OCI-LY7 (cell line): ENCODE measurements at regions not wholly inside any gene's neighbourhood (a gene's known extent, or its start where the extent isn't known, plus 50 kb on each side); places are given as distances from the start of the nearest gene placed in this dataset.

Experiments
- BruUV-seq: library from RNA; stranded (reverse); fragments of 400-500 nt; replicated peaks from 2 replicates; lab custom pipeline; 2021; lab: Mats Ljungman, UMichigan
- CTCF ChIA-PET: fragments of 300-600 bp; sonication (Branson Sonifier 250); formaldehyde crosslinking; loops from one replicate; lab custom pipeline; 2022; ENCODE audit warnings: antibody characterized with exemption; ENCODE audit not compliant: unreplicated experiment; lab: Charles Lee
- POLR2A ChIA-PET: fragments of 300-600 bp; sonication (Branson Sonifier 250); formaldehyde crosslinking; loops from one replicate; lab custom pipeline; 2022; ENCODE audit warnings: antibody characterized with exemption; lab: Charles Lee
- DNase-seq: peaks from one replicate; pipeline ENCODE4 v3.0.0-alpha.2; 2015; ENCODE audit warnings: low spot score
- H2AFZ ChIP-seq: fragments of 200-600 bp; sonication (generic), shearing (Covaris generic); 2 replicates; pipeline ENCODE4 v1.6.1; 2014; ENCODE audit warnings: mild to moderate bottlenecking, antibody characterized with exemption, low read length, moderate library complexity
- H3K27ac ChIP-seq: fragments of 200-600 bp; sonication (generic); 2 replicates; pipeline ENCODE4 v1.5.1; 2014; ENCODE audit warnings: mixed run types, low read depth, mild to moderate bottlenecking, moderate library complexity, low read length, inconsistent platforms; ENCODE audit not compliant: poor library complexity, severe bottlenecking
- H3K36me3 ChIP-seq: fragments of 200-600 bp; sonication (generic); 2 replicates; pipeline ENCODE4 v1.6.1; 2014; ENCODE audit warnings: mild to moderate bottlenecking, antibody characterized with exemption, low read length, moderate library complexity, mixed read lengths; ENCODE audit not compliant: insufficient read depth
- H3K4me1 ChIP-seq: fragments of 200-600 bp; sonication (generic); 2 replicates; pipeline ENCODE4 v1.5.1; 2014; ENCODE audit warnings: mild to moderate bottlenecking, low read length; ENCODE audit not compliant: insufficient read depth, poor library complexity, severe bottlenecking
- H3K4me2 ChIP-seq: fragments of 200-600 bp; sonication (generic); 2 replicates; pipeline ENCODE4 v1.6.1; 2014; ENCODE audit warnings: mild to moderate bottlenecking, low read length
- H3K4me3 ChIP-seq: fragments of 200-600 bp; sonication (generic); 2 replicates; pipeline ENCODE4 v1.5.1; 2014; ENCODE audit warnings: mild to moderate bottlenecking, low read depth, low read length; ENCODE audit not compliant: poor library complexity, severe bottlenecking
- H3K79me2 ChIP-seq: fragments of 200-600 bp; sonication (generic); 2 replicates; pipeline ENCODE4 v1.6.1; 2016; ENCODE audit warnings: low read depth, mild to moderate bottlenecking, low read length, moderate library complexity, mixed read lengths; ENCODE audit not compliant: insufficient read depth
- H3K9me2 ChIP-seq: fragments of 200-600 bp; sonication (generic); 2 replicates; pipeline ENCODE4 v1.6.1; 2016; ENCODE audit warnings: mild to moderate bottlenecking, low read length, mixed read lengths; ENCODE audit not compliant: insufficient read depth
- H3K9me3 ChIP-seq: fragments of 200-600 bp; sonication (generic); 2 replicates; pipeline ENCODE4 v1.6.1; 2014; ENCODE audit warnings: mild to moderate bottlenecking, mixed run types, low read length, mixed read lengths
- H4K20me1 ChIP-seq: fragments of 200-600 bp; sonication (generic); 2 replicates; pipeline ENCODE4 v1.6.1; 2014; ENCODE audit warnings: mild to moderate bottlenecking, antibody characterized with exemption, low read length, moderate library complexity, mixed read lengths; ENCODE audit not compliant: insufficient read depth
- EZH2phosphoT487 ChIP-seq: fragments of 200-600 bp; sonication (generic); IDR thresholded peaks from 2 replicates; pipeline ENCODE4 v1.6.1; 2018; ENCODE audit warnings: low read depth, borderline replicate concordance, mild to moderate bottlenecking, mixed run types, antibody characterized with exemption, low read length, moderate library complexity, mixed read lengths
- intact Hi-C: fragments of 100-400 bp; cut with micrococcal nuclease; formaldehyde crosslinking; loops from one replicate; pipeline ENCODE4 v1.10.0; 2022; ENCODE audit not compliant: unreplicated experiment
- TF ChIP-seq, protein P1 (sequence below): fragments of 200-600 bp; sonication (generic); conservative IDR thresholded peaks from 2 replicates; pipeline ENCODE4 v1.5.1; 2014; ENCODE audit warnings: mild to moderate bottlenecking, antibody characterized with exemption, low read length, moderate library complexity, mixed read lengths

- Histone ChIP-seq H3K4me3 (no peak overlapping the region), H3K4me1 (no peaks in the 10 kb centered on the region), H3K36me3 (no peaks in the 10 kb centered on the region), H3K9me2 (no peaks in the 10 kb centered on the region), H3K27ac (no peak overlapping the region), H3K4me2 (no peak overlapping the region), H3K9me3 (no peaks in the 10 kb centered on the region), H4K20me1 (no peaks in the 10 kb centered on the region), H3K79me2 (no peaks in the 10 kb centered on the region), H2AFZ (no peak overlapping the region)
- TF ChIP-seq, protein P1, sequence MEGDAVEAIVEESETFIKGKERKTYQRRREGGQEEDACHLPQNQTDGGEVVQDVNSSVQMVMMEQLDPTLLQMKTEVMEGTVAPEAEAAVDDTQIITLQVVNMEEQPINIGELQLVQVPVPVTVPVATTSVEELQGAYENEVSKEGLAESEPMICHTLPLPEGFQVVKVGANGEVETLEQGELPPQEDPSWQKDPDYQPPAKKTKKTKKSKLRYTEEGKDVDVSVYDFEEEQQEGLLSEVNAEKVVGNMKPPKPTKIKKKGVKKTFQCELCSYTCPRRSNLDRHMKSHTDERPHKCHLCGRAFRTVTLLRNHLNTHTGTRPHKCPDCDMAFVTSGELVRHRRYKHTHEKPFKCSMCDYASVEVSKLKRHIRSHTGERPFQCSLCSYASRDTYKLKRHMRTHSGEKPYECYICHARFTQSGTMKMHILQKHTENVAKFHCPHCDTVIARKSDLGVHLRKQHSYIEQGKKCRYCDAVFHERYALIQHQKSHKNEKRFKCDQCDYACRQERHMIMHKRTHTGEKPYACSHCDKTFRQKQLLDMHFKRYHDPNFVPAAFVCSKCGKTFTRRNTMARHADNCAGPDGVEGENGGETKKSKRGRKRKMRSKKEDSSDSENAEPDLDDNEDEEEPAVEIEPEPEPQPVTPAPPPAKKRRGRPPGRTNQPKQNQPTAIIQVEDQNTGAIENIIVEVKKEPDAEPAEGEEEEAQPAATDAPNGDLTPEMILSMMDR = no peak
- TF ChIP-seq EZH2phosphoT487 = no peak
- no TSS peak for BruUV-seq
- POLR2A ChIA-PET = no interaction called here
- CTCF ChIA-PET = no interaction called here
- no peak for DNase-seq
- intact Hi-C loops = no loop called here
Observed at GRCh38 chr1:30185809-30186208, 537.6 kb downstream of the MATN1 start.

DNA sequence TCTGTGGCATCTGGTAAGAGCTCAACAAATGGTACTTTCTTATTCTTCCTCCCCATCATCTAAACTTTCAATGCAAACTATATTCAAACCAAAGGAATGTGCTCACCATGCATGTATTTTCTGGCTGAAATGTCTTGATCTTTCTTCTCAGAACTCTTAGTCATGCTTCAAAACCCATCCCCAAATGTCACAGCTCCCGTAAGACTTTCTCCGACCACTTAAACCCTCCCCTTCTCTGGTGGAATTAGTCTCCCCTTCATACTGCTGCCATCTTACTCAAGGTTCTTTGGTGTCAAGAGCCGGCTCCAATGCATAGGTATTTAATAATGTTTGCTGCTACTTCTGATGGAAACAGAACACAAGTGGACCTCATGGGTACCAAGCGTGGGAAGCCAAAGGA, 538.1 kb downstream of the MATN1 start:
- no peak overlapping the region for H2AFZ ChIP-seq

DNA sequence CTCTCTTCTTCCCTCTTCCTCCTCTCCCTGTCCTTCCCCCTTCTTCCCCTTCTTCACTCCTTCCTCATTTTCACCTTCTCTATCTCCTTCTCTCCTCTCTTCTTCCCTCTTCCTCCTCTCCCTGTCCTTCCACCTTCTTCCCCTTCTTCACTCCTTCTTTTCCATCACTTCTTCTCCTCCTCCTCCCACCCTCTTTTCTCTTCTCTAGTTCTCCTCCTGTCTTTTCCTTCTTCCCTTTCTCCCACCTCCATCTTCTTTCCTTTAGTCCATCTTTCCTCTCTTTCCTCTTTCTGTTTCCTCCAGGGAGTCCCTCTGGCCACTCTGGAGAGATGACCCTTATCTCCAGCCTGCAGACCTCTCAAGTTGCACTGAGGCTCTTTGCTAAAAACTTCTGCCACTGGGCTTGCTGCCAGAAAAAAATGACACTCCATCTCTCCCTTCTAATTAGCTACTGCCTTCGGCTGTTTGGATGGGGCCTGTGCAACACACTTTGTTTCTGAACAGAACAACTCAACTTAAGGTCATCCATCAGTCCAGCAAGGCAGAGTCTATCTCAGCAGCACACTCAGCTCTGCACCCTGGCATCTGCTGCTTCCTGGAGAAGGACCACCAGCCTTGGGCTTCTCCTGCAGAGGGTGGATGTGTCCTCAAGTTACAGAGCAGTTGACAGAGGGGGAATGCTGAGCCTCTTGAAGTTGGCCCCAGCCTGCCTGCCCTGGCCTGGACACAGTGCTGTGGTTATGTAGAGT, 538.8 kb downstream of the MATN1 start:
- no peaks in the 10 kb centered on the region for H3K79me2 ChIP-seq
- DNase-seq = no peak
- H3K4me3 ChIP-seq = no peak overlapping the region
- H2AFZ ChIP-seq = no peak overlapping the region
- no peak overlapping the region for H3K4me2 ChIP-seq
- TF ChIP-seq EZH2phosphoT487 = no peak
- TF ChIP-seq, protein P1 = no peak
- intact Hi-C loops = no loop called here
- CTCF ChIA-PET = no interaction called here
- no peaks in the 10 kb centered on the region for H4K20me1 ChIP-seq
- no peaks in the 10 kb centered on the region for H3K36me3 ChIP-seq
- H3K9me3 ChIP-seq = no peaks in the 10 kb centered on the region
- no peaks in the 10 kb centered on the region for H3K9me2 ChIP-seq
- no TSS peak for BruUV-seq
- POLR2A ChIA-PET = no interaction called here
- no peaks in the 10 kb centered on the region for H3K4me1 ChIP-seq
- H3K27ac ChIP-seq = no peak overlapping the region

More for the DNA sequence above, 538.1 kb downstream of the MATN1 start:
- TF ChIP-seq, protein P1 = no peak
- TF ChIP-seq EZH2phosphoT487 = no peak
- Histone ChIP-seq H3K9me3 (no peaks in the 10 kb centered on the region), H3K36me3 (no peaks in the 10 kb centered on the region), H3K79me2 (no peaks in the 10 kb centered on the region), H4K20me1 (no peaks in the 10 kb centered on the region), H3K4me1 (no peaks in the 10 kb centered on the region), H3K4me2 (no peak overlapping the region), H3K27ac (no peak overlapping the region), H3K9me2 (no peaks in the 10 kb centered on the region), H3K4me3 (no peak overlapping the region)
- intact Hi-C loops = no loop called here
- ChIA-PET POLR2A (no interaction called here), CTCF (no interaction called here)
- DNase-seq = no peak
- no TSS peak for BruUV-seq
